ENCODE measurements at regions not wholly inside any gene's neighbourhood (a gene's known extent, or its start where the extent isn't known, plus 50 kb on each side); places are given as distances from the start of the nearest gene placed in this dataset.

- Histone ChIP-seq H3K4me2 (ENCODE audit: low read depth, low read length) (no peak overlapping the region), H3K27ac (ENCODE audit: low read length) (no peak overlapping the region), H3K79me2 (ENCODE audit: low read length) (no peaks in the 10 kb centered on the region), H2AFZ (ENCODE audit: low read length) (no peak overlapping the region), H3K4me1 (ENCODE audit: low read length) (no peaks in the 10 kb centered on the region), H3K9me3 (replicated peaks; ENCODE audit: insufficient read depth, low read length) (no peaks in the 10 kb centered on the region), H3K36me3 (replicated peaks; ENCODE audit: insufficient read depth, low read length) (no peaks in the 10 kb centered on the region), H3K9me2 (replicated peaks; ENCODE audit: insufficient read depth, low read length) (no peaks in the 10 kb centered on the region), H4K20me1 (ENCODE audit: insufficient read depth, low read length) (no peaks in the 10 kb centered on the region), H3K27me3 (replicated peaks; ENCODE audit: insufficient read depth, low read length) (no peaks in the 10 kb centered on the region), H3K4me3 (ENCODE audit: low read length) (no peak overlapping the region), H3K9ac (ENCODE audit: low read length) (no peak overlapping the region), H3F3A (ENCODE audit: insufficient read depth, low read length) (no peaks in the 10 kb centered on the region)
- no peak for TF ChIP-seq EZH2 (optimal IDR thresholded peaks at IDR 0.05; ENCODE audit: low read depth, low read length)
- no peak for TF ChIP-seq EZH2phosphoT487 (IDR thresholded peaks at IDR 0.05; ENCODE audit: low read length)
- TF ChIP-seq CTCF (IDR thresholded peaks at IDR 0.05; ENCODE audit: low read length), result no peak
- DNase-seq, result no peak
Observed at GRCh38 chr6:65998544-65998943, 291.5 kb upstream of the EYS start.

- H4K20me1 ChIP-seq (ENCODE audit: insufficient read depth, low read length), result no peaks in the 10 kb centered on the region
- no peak for TF ChIP-seq CTCF (IDR thresholded peaks at IDR 0.05; ENCODE audit: low read length)
- no peak for TF ChIP-seq EZH2 (optimal IDR thresholded peaks at IDR 0.05; ENCODE audit: low read depth, low read length)
- no peak for TF ChIP-seq EZH2phosphoT487 (IDR thresholded peaks at IDR 0.05; ENCODE audit: low read length)
- DNase-seq, result no peak
- no peaks in the 10 kb centered on the region for H3K27me3 ChIP-seq (replicated peaks; ENCODE audit: insufficient read depth, low read length)
- H3K9me2 ChIP-seq (replicated peaks; ENCODE audit: insufficient read depth, low read length), result no peaks in the 10 kb centered on the region
- H3K27ac ChIP-seq (ENCODE audit: low read length), result no peak overlapping the region
- H3K4me1 ChIP-seq (ENCODE audit: low read length), result no peaks in the 10 kb centered on the region
- no peaks in the 10 kb centered on the region for H3K36me3 ChIP-seq (replicated peaks; ENCODE audit: insufficient read depth, low read length)
- H3K4me3 ChIP-seq (ENCODE audit: low read length), result no peak overlapping the region
- H3F3A ChIP-seq (ENCODE audit: insufficient read depth, low read length), result no peaks in the 10 kb centered on the region
- no peaks in the 10 kb centered on the region for H3K9me3 ChIP-seq (replicated peaks; ENCODE audit: insufficient read depth, low read length)
- H3K9ac ChIP-seq (ENCODE audit: low read length), result no peak overlapping the region
- H3K4me2 ChIP-seq (ENCODE audit: low read depth, low read length), result no peak overlapping the region
- H2AFZ ChIP-seq (ENCODE audit: low read length), result no peak overlapping the region
- H3K79me2 ChIP-seq (ENCODE audit: low read length), result no peaks in the 10 kb centered on the region
Observed at GRCh38 chr6:65997539-65997938, 290.5 kb upstream of the EYS start.

- Histone ChIP-seq H3K9me2 (replicated peaks; ENCODE audit: insufficient read depth, low read length) (no peaks in the 10 kb centered on the region), H3K27me3 (replicated peaks; ENCODE audit: insufficient read depth, low read length) (no peaks in the 10 kb centered on the region), H3F3A (ENCODE audit: insufficient read depth, low read length) (no peaks in the 10 kb centered on the region), H3K79me2 (ENCODE audit: low read length) (no peaks in the 10 kb centered on the region), H3K4me1 (ENCODE audit: low read length) (no peaks in the 10 kb centered on the region), H3K36me3 (replicated peaks; ENCODE audit: insufficient read depth, low read length) (no peaks in the 10 kb centered on the region), H3K4me3 (ENCODE audit: low read length) (no peak overlapping the region), H3K9me3 (replicated peaks; ENCODE audit: insufficient read depth, low read length) (no peaks in the 10 kb centered on the region), H4K20me1 (ENCODE audit: insufficient read depth, low read length) (no peaks in the 10 kb centered on the region), H3K27ac (ENCODE audit: low read length) (no peak overlapping the region), H3K9ac (ENCODE audit: low read length) (no peak overlapping the region), H3K4me2 (ENCODE audit: low read depth, low read length) (no peak overlapping the region), H2AFZ (ENCODE audit: low read length) (no peak overlapping the region)
- no peak for TF ChIP-seq EZH2 (optimal IDR thresholded peaks at IDR 0.05; ENCODE audit: low read depth, low read length)
- TF ChIP-seq EZH2phosphoT487 (IDR thresholded peaks at IDR 0.05; ENCODE audit: low read length), result no peak
- TF ChIP-seq CTCF (IDR thresholded peaks at IDR 0.05; ENCODE audit: low read length), result no peak
- DNase-seq, result no peak
Observed at GRCh38 chr6:65996096-65996495, 289.1 kb upstream of the EYS start.
